Stimulated activated CD4-positive, alpha-beta T cell treated with anti-CD3 and anti-CD28 coated beads, Interleukin-15, amount 100 ng/mL, for 48 hours (primary cell): ENCODE measurements at regions not wholly inside any gene's neighbourhood (a gene's known extent, or its start where the extent isn't known, plus 50 kb on each side); places are given as distances from the start of the nearest gene placed in this dataset.

ENCODE experiments used
- DNase-seq, 2 donors: peaks; one replicate each; pipeline ENCODE4 v3.0.0-alpha.2; 2020; ENCODE audit warnings: low read depth in 2 of 2

GRCh38 chr13:109599901-109600657 is 186.3 kb downstream of the IRS2 start:
- DNase-seq: no peak

DNA sequence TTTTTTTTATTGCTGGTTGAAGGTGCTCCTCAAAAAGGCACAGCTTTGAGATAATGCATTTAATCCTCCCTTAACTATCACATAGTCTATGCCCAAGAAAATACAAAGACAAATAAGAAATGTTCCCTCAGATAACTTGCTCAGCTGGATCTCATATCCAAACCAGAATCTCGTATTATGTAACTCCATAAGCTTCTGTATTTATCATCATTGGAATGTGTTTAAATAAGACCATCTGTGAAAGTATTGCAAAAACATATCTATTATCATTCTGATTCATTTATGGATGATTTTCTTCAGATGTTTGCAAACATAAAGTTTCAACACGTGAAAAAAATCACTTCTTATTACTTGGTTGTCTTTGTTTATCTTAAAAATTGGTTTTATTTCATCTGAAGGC is 190.9 kb downstream of the IRS2 start:
- no peak for DNase-seq

- DNase-seq: no peak
These were observed 193.2 kb downstream of the IRS2 start for GRCh38 chr13:109593230-109593629.

GRCh38 chr13:109592770-109593169 is 193.6 kb downstream of the IRS2 start:
- no peak for DNase-seq

DNA sequence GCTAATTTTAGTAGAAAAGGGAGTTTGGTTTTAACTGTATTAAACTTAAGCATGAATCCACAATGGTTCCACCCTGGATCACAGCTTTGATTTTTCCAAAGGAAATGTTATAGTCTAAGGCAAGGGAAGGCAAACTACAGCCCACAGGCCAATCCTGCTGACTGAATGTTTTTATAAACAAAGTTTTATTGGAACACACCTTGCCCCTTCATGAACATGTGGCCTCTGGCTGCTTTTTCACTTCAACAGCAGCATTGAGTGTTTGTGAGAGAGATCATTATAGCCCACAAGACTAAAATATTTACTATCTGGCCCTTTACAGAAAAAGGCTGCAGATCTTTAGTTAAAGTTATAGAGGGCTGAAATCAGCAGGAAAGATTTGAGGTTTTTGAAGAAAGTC is 198.7 kb downstream of the IRS2 start:
- DNase-seq: no peak

DNA sequence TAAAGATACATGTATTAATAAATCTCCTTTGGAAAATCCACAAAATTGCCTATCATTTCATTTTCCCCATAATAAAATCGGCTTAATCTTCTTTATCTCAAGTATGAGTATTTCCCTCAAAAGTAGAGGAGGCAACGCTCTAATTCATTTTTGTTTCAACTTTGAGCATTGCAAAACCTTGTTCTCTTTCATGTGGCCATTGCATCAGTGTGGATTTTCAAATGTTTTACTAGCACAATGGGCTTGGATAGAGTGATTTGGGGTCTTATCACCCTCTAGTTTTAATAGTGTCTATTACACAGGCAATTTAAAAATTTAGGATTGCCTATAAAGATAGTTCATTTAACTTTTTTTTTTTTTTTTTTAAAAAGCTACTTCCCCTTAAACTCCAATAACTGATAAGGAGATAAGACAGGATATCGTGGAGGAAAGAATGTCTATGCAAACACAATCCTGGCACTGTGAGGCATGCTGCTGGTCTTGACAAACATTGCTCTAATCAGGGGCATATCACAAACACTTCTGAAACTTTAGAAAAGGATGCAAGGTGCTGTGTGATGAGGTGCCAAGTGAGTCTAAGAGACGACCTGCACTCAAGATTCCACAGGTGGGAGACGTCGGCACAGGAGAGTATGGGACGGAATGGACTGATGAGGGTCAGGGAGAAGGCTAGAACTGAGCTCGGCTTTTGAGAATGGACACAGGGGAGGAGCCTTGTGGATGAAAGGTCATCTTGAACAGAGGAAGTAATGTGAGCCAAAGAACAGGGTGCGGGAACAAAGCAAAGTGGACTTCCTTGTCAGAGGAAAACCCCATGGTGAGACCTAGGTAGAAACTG is 199.7 kb downstream of the IRS2 start:
- no peak for DNase-seq

DNA sequence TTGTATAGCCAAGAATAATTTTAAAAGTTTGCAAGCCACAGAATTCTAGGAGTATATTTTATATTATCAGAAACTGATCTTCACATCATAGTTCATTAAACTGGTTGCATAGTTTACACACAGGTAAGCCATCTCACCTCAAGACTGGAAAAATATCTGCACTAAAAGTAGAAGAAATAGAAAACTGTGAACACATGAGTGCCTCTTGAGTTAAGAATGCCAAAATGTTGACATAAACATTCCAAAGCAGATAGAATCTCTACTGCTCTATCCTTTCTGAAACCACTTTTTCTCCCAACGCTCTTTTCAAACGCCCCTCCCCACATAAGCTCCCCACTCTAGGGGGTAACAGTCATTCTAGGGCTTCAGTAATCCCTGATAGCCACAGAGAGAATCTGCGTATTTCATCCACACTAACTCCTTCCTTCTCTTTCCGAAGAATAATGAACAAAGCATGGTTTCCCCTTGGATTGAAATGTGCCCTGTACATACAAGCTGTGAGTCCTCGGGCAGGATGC is 201.5 kb downstream of the IRS2 start:
- no peak for DNase-seq

- no peak for DNase-seq
These were observed 209.1 kb downstream of the IRS2 start for GRCh38 chr13:109577191-109577700.

DNA sequence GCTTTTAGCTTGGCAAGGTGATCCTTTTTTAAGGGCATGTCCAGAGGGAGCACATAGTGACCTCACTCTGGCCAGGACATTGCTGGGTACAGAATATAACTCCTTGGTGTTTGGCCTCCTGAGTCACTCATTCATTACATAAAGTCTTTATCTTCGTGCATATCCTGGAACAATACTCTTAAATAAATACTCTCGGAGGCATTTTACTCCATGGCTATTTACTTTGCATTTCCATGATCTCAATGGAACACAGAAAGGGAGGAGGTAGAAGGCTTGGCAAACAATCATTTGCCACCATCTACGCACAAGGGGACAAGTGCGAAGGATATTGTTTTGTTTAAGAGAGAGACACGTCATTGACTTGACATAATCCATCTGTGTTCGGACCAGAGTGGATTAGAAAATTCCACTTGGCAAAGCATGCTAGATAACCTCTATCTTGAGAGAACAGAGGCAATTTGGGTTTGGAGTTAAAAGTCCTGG is 210.0 kb downstream of the IRS2 start:
- no peak for DNase-seq

GRCh38 chr13:109575821-109576220 is 210.6 kb downstream of the IRS2 start:
- no peak for DNase-seq

GRCh38 chr13:109572389-109572788 is 214.0 kb downstream of the IRS2 start:
- DNase-seq: no peak

- DNase-seq: peak; percentile 7 to 10
These were observed 216.2 kb downstream of the IRS2 start for GRCh38 chr13:109569958-109570711.

DNA sequence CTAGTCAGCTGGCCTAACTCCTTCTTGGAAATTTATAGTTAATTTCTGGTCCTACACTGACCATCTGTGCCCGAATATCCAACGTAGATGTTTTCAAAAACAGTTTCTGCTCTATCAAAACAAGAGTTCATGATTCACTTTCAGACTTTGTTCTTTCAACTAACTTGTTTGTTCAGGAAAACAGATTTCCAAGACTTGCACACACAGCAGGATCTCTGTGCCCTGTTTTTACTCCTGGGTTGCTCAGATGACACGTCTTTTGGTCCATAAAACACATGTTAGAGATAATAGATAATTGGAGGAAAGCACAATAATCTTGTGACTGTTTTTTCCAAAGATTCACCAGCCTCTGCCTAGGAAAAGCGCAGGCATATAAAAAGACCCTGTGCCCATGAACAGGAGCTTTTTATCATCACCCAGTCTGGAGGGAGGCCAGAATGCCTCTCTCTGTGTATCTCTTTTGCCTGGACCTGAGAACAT is 218.0 kb downstream of the IRS2 start:
- no peak for DNase-seq

DNA sequence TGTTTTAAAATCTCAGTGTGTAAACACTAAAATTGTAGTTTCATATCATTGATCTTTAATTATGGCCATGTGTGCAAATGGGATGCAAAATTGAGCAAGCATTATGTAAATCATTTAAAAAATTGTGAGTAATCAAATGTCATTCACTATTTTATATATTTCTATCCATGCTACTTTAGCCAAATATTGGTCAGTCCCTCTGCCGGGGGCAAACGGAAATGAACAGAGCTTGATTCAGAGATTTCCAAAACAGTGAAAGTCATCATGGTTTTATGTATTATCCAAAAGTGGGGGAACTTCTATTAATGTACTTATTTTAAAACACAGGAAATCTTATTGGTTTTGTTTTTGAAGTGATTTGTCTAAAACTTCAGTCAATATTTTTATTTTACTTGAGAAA is 219.1 kb downstream of the IRS2 start:
- DNase-seq: no peak

- DNase-seq: no peak
These were observed 220.5 kb downstream of the IRS2 start for GRCh38 chr13:109565877-109566276.

DNA sequence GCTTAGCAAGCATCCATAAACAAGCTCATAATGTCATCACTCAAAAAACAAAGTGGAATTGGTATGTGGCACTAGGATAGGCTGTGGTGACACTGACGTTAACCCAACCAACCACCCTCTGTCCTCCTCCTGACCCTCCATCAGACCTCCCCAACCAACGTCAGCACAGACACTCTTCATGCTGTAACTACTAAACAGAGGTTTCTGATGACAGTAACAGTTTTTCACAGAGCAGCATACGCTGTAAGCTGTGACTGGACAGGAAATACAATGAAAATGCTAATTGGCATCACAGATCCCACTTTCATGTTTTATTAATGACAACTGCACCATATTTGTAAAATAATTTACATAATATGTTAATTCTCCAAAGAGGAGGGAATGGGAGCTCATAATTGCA is 238.0 kb downstream of the IRS2 start:
- no peak for DNase-seq

GRCh38 chr13:109547942-109548341 is 238.4 kb downstream of the IRS2 start:
- no peak for DNase-seq

- DNase-seq: no peak
These were observed 240.5 kb downstream of the IRS2 start for GRCh38 chr13:109545931-109546330.

GRCh38 chr13:109541081-109541480 is 245.3 kb downstream of the IRS2 start:
- no peak for DNase-seq

GRCh38 chr13:109537584-109537983 is 248.8 kb downstream of the IRS2 start:
- DNase-seq: no peak

DNA sequence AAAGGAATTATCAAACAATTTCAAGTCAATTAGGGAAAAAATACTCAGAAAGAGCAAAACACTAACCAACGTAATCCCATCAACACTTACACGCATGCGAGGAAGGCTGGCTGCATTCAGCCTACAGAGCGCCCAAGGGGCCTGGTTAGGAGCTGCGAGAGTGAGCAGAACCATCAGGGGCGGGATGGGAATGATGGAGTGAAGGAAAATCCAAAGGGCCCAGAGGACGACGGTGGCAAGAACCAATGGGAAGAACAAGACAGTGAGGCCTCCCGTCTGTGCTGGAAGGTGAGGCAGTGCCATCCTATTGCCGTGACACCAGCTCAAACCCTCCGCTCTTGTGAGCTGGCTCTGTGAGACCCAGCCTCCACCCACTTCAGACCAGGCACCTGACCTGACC is 253.0 kb downstream of the IRS2 start:
- DNase-seq: no peak

DNA sequence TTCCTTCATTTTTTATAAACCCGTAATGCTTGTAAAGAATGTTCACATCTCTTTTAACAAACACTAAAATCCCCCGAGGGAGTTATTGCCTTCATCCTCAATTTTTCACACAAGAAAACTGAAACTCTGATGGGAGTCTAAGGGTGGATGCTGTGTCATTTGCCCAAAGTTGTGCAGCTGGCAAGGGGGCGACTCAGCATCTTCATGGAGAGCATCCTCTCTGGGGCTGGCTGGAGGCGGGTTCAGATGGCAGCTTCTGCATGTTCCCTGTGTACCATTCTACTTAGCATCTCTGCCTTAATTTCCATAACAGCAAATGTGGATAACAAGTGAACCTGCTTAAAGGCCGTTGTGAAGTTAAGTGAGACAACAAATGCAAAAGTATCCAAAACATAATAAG is 256.4 kb downstream of the IRS2 start:
- DNase-seq: no peak
